HUES48 (cell line): ENCODE measurements at regions not wholly inside any gene's neighbourhood (a gene's known extent, or its start where the extent isn't known, plus 50 kb on each side); places are given as distances from the start of the nearest gene placed in this dataset.

Experiments used
- H3K27ac ChIP-seq: one replicate; pipeline ENCODE4 v1.7.0; 2013; ENCODE audit warnings: low read depth, low read length, inconsistent platforms
- H3K27me3 ChIP-seq: 2 replicates; pipeline ENCODE4 v1.6.1; 2013; ENCODE audit warnings: mild to moderate bottlenecking, low read length; ENCODE audit not compliant: control insufficient read depth, insufficient read depth
- H3K36me3 ChIP-seq: 2 replicates; pipeline ENCODE4 v1.6.1; 2013; ENCODE audit warnings: low read length; ENCODE audit not compliant: control insufficient read depth, insufficient read depth
- H3K4me1 ChIP-seq: 2 replicates; pipeline ENCODE4 v1.6.1; 2013; ENCODE audit warnings: mild to moderate bottlenecking, low read length; ENCODE audit not compliant: control insufficient read depth, insufficient read depth
- H3K4me3 ChIP-seq: 2 replicates; pipeline ENCODE4 v1.5.1; 2013; ENCODE audit warnings: mild to moderate bottlenecking, low read depth, low read length
- H3K9ac ChIP-seq: 2 replicates; pipeline ENCODE4 v1.6.1; 2013; ENCODE audit warnings: mild to moderate bottlenecking, low read depth, low read length, moderate library complexity
- H3K9me3 ChIP-seq: 2 replicates; pipeline ENCODE4 v1.6.1; 2013; ENCODE audit warnings: low read length; ENCODE audit not compliant: control insufficient read depth, insufficient read depth

GRCh38 chr1:192045131-192045530 lies 113.1 kb upstream of the RGS18 start:
- Histone ChIP-seq H3K9ac (no peak overlapping the region), H3K27ac (no peak overlapping the region), H3K9me3 (no peaks in the 10 kb centered on the region), H3K4me1 (no peaks in the 10 kb centered on the region), H3K36me3 (no peaks in the 10 kb centered on the region), H3K27me3 (no peaks in the 10 kb centered on the region), H3K4me3 (no peak overlapping the region)

GRCh38 chr1:192053531-192053971 lies 104.7 kb upstream of the RGS18 start:
- no peak overlapping the region for H3K9ac ChIP-seq
- H3K9me3 ChIP-seq = no peaks in the 10 kb centered on the region
- no peaks in the 10 kb centered on the region for H3K4me1 ChIP-seq
- H3K27ac ChIP-seq = no peak overlapping the region
- no peaks in the 10 kb centered on the region for H3K36me3 ChIP-seq
- H3K27me3 ChIP-seq = no peaks in the 10 kb centered on the region
- no peak overlapping the region for H3K4me3 ChIP-seq

- Histone ChIP-seq H3K4me3 (no peak overlapping the region), H3K27me3 (no peaks in the 10 kb centered on the region), H3K4me1 (no peaks in the 10 kb centered on the region), H3K9me3 (no peaks in the 10 kb centered on the region), H3K36me3 (no peaks in the 10 kb centered on the region), H3K27ac (no peak overlapping the region), H3K9ac (no peak overlapping the region)
Measured at GRCh38 chr1:192057766-192058165, 100.5 kb upstream of the RGS18 start.

GRCh38 chr1:192059407-192059806 lies 98.9 kb upstream of the RGS18 start:
- Histone ChIP-seq H3K9ac (no peak overlapping the region), H3K4me3 (no peak overlapping the region), H3K9me3 (no peaks in the 10 kb centered on the region), H3K27me3 (no peaks in the 10 kb centered on the region), H3K4me1 (no peaks in the 10 kb centered on the region), H3K36me3 (no peaks in the 10 kb centered on the region), H3K27ac (no peak overlapping the region)

- Histone ChIP-seq H3K27me3 (no peaks in the 10 kb centered on the region), H3K9ac (no peak overlapping the region), H3K27ac (no peak overlapping the region), H3K36me3 (no peaks in the 10 kb centered on the region), H3K4me1 (no peaks in the 10 kb centered on the region), H3K4me3 (no peak overlapping the region), H3K9me3 (no peaks in the 10 kb centered on the region)
Measured at GRCh38 chr1:192061556-192061955, 96.7 kb upstream of the RGS18 start.

- Histone ChIP-seq H3K9ac (no peak overlapping the region), H3K27me3 (no peaks in the 10 kb centered on the region), H3K4me1 (peaks cover 4% of the 10 kb centered on the region), H3K9me3 (no peaks in the 10 kb centered on the region), H3K4me3 (no peak overlapping the region), H3K36me3 (no peaks in the 10 kb centered on the region), H3K27ac (no peak overlapping the region)
Measured at GRCh38 chr1:192065087-192065486, 93.2 kb upstream of the RGS18 start.

GRCh38 chr1:192066202-192066601 lies 92.1 kb upstream of the RGS18 start:
- Histone ChIP-seq H3K27ac (no peak overlapping the region), H3K27me3 (no peaks in the 10 kb centered on the region), H3K4me1 (peaks cover 4% of the 10 kb centered on the region), H3K9ac (no peak overlapping the region), H3K4me3 (no peak overlapping the region), H3K36me3 (no peaks in the 10 kb centered on the region), H3K9me3 (no peaks in the 10 kb centered on the region)

- H3K36me3 ChIP-seq = no peaks in the 10 kb centered on the region
Measured at GRCh38 chr1:192067360-192067759, 90.9 kb upstream of the RGS18 start.

GRCh38 chr1:192070213-192070612 lies 88.0 kb upstream of the RGS18 start:
- Histone ChIP-seq H3K27ac (no peak overlapping the region), H3K4me1 (peaks cover 4% of the 10 kb centered on the region), H3K27me3 (no peaks in the 10 kb centered on the region)

More at GRCh38 chr1:192067360-192067759, 90.9 kb upstream of the RGS18 start:
- Histone ChIP-seq H3K9ac (no peak overlapping the region), H3K4me1 (peaks cover 4% of the 10 kb centered on the region), H3K4me3 (no peak overlapping the region), H3K9me3 (no peaks in the 10 kb centered on the region), H3K27ac (no peak overlapping the region), H3K27me3 (no peaks in the 10 kb centered on the region)

GRCh38 chr1:192080684-192081083 lies 77.6 kb upstream of the RGS18 start:
- H3K4me1 ChIP-seq = no peaks in the 10 kb centered on the region

More at GRCh38 chr1:192070213-192070612, 88.0 kb upstream of the RGS18 start:
- Histone ChIP-seq H3K4me3 (no peak overlapping the region), H3K36me3 (no peaks in the 10 kb centered on the region), H3K9me3 (no peaks in the 10 kb centered on the region), H3K9ac (no peak overlapping the region)

GRCh38 chr1:192081359-192081758 lies 76.9 kb upstream of the RGS18 start:
- H3K36me3 ChIP-seq = no peaks in the 10 kb centered on the region
- no peak overlapping the region for H3K27ac ChIP-seq
- H3K9ac ChIP-seq = no peak overlapping the region
- H3K27me3 ChIP-seq = no peaks in the 10 kb centered on the region
- no peaks in the 10 kb centered on the region for H3K9me3 ChIP-seq
- H3K4me3 ChIP-seq = no peak overlapping the region
- no peaks in the 10 kb centered on the region for H3K4me1 ChIP-seq

More at GRCh38 chr1:192080684-192081083, 77.6 kb upstream of the RGS18 start:
- Histone ChIP-seq H3K4me3 (no peak overlapping the region), H3K27ac (no peak overlapping the region), H3K9me3 (no peaks in the 10 kb centered on the region), H3K36me3 (no peaks in the 10 kb centered on the region), H3K27me3 (no peaks in the 10 kb centered on the region), H3K9ac (no peak overlapping the region)

- Histone ChIP-seq H3K9ac (no peak overlapping the region), H3K4me3 (no peak overlapping the region), H3K4me1 (no peaks in the 10 kb centered on the region), H3K9me3 (no peaks in the 10 kb centered on the region), H3K36me3 (no peaks in the 10 kb centered on the region), H3K27ac (no peak overlapping the region), H3K27me3 (no peaks in the 10 kb centered on the region)
Measured at GRCh38 chr1:192086644-192087043, 71.6 kb upstream of the RGS18 start.
